Panc1 (cell line): ENCODE measurements at regions not wholly inside any gene's neighbourhood (a gene's known extent, or its start where the extent isn't known, plus 50 kb on each side); places are given as distances from the start of the nearest gene placed in this dataset.

Source experiments
- ATAC-seq: fragments of 200-7000 bp; cut with Tn5 transposase; 2 replicates; pipeline ENCODE4 v1.9.1; 2020; ENCODE audit warnings: mild to moderate bottlenecking, moderate library complexity
- BruUV-seq: library from RNA; stranded (reverse); fragments of 400-500 nt; replicated peaks from 2 replicates; lab custom pipeline; 2021; lab: Mats Ljungman, UMichigan
- CTCF ChIA-PET: fragments of 300-600 bp; sonication (Branson Sonifier 250); formaldehyde crosslinking; loops from one replicate; lab custom pipeline; 2022; ENCODE audit warnings: antibody characterized with exemption; lab: Charles Lee
- POLR2A ChIA-PET: fragments of 300-600 bp; sonication (Branson Sonifier 250); formaldehyde crosslinking; loops from one replicate; lab custom pipeline; 2022; ENCODE audit warnings: antibody characterized with exemption; lab: Charles Lee
- DNase-seq: peaks from one replicate; pipeline ENCODE4 v3.0.0-alpha.2; 2010; ENCODE audit warnings: low read depth, low spot score
- H3K27ac ChIP-seq: 2 replicates; pipeline ENCODE4 v1.5.1; 2011; ENCODE audit warnings: mild to moderate bottlenecking, low read length, inconsistent platforms
- H3K27me3 ChIP-seq: fragments of 200-500 bp; sonication (Bioruptor generic); 2 replicates; pipeline ENCODE4 v1.6.0; 2014; ENCODE audit warnings: low read length, inconsistent platforms; ENCODE audit not compliant: control insufficient read depth, insufficient read depth
- H3K36me3 ChIP-seq: fragments of 200-500 bp; sonication (Bioruptor generic); 2 replicates; pipeline ENCODE4 v1.5.1; 2014; ENCODE audit warnings: inconsistent platforms, mild to moderate bottlenecking, low read length, moderate library complexity; ENCODE audit not compliant: control insufficient read depth, insufficient read depth
- H3K4me1 ChIP-seq: 2 replicates; pipeline ENCODE4 v1.5.1; 2011; ENCODE audit warnings: inconsistent platforms, mild to moderate bottlenecking, low read length, moderate library complexity; ENCODE audit not compliant: control insufficient read depth, insufficient read depth
- H3K4me3 ChIP-seq, 2 experiments: 2 replicates each; pipeline ENCODE4 v1.5.1; 2011 to 2012; ENCODE audit warnings: low read depth in 2 of 2, low read length in 2 of 2, mild to moderate bottlenecking in 2 of 2, inconsistent platforms in 1 of 2, moderate library complexity in 1 of 2
- H3K9me3 ChIP-seq: fragments of 200-500 bp; sonication (Bioruptor generic); 2 replicates; pipeline ENCODE4 v1.5.1; 2014; ENCODE audit warnings: low read depth, mild to moderate bottlenecking, inconsistent platforms, low read length, moderate library complexity; ENCODE audit not compliant: control insufficient read depth, insufficient read depth
- CTCF ChIP-seq: fragments of 450-650 bp; IDR thresholded peaks from 2 replicates; pipeline ENCODE4 v1.5.1; 2017; ENCODE audit warnings: mild to moderate bottlenecking
- POLR2AphosphoS5 ChIP-seq: IDR thresholded peaks from 2 replicates; pipeline ENCODE4 v1.6.1; 2012; ENCODE audit warnings: mild to moderate bottlenecking, low read depth, low read length, moderate library complexity
- REST ChIP-seq, 2 experiments: IDR thresholded peaks; 2 replicates each; pipeline ENCODE4 v1.6.1; 2011 to 2012; ENCODE audit warnings: low read depth in 2 of 2, control low read depth in 1 of 2, low read length in 1 of 2, mild to moderate bottlenecking in 1 of 2, moderate library complexity in 1 of 2; ENCODE audit not compliant: insufficient read depth in 1 of 2
- SIN3A ChIP-seq: IDR thresholded peaks from 2 replicates; pipeline ENCODE4 v1.6.1; 2012; ENCODE audit warnings: low read depth, mild to moderate bottlenecking, low read length, moderate library complexity, borderline replicate concordance; ENCODE audit not compliant: insufficient read depth
- TCF7L2 ChIP-seq: IDR thresholded peaks from 2 replicates; pipeline ENCODE4 v1.6.1; 2011; ENCODE audit warnings: mild to moderate bottlenecking, low read depth, low read length, inconsistent platforms
- in situ Hi-C: cut with HindIII; loops from 2 replicates; pipeline ENCODE4 v1.10.0; 2016; ENCODE audit warnings: low sequenced_read_pairs, low pct_unique_long_range_greater_than_20kb
- intact Hi-C: fragments of 100-400 bp; cut with micrococcal nuclease; formaldehyde crosslinking; loops from one replicate; pipeline ENCODE4 v1.10.0; 2022; ENCODE audit not compliant: unreplicated experiment

- no peaks in the 10 kb centered on the region for H3K36me3 ChIP-seq
- H3K9me3 ChIP-seq: no peaks in the 10 kb centered on the region
- ATAC-seq: no peak
- H3K27me3 ChIP-seq: no peaks in the 10 kb centered on the region
- intact Hi-C loops: loop anchor here (10.0 kb wide), 1 partner anchor 1141 kb away; no protein-coding TSS in a partner anchor
- POLR2A ChIA-PET: no interaction called here
- TF ChIP-seq TCF7L2 (no peak), POLR2AphosphoS5 (no peak)
- no peak overlapping the region for H3K4me3 ChIP-seq
- CTCF ChIA-PET: no interaction called here
- no TSS peak for BruUV-seq
- no peak for DNase-seq
- no peaks in the 10 kb centered on the region for H3K4me1 ChIP-seq
- in situ Hi-C loops: no loop called here
- H3K27ac ChIP-seq: no peak overlapping the region
Observed at GRCh38 chr6:97703661-97704060, 420.6 kb upstream of the MMS22L start.

GRCh38 chr6:97705568-97705967 lies 422.6 kb upstream of the MMS22L start:
- intact Hi-C loops: loop anchor here (10.0 kb wide), 1 partner anchor 1139 kb away; no protein-coding TSS in a partner anchor
- Histone ChIP-seq H3K4me1 (no peaks in the 10 kb centered on the region), H3K36me3 (no peaks in the 10 kb centered on the region), H3K27me3 (no peaks in the 10 kb centered on the region), H3K27ac (no peak overlapping the region), H3K9me3 (no peaks in the 10 kb centered on the region), H3K4me3 (no peak overlapping the region)
- BruUV-seq: no TSS peak
- ChIA-PET POLR2A (no interaction called here), CTCF (no interaction called here)
- DNase-seq (no peak), ATAC-seq (no peak)
- TF ChIP-seq CTCF: peak; percentile 65
- no peak for TF ChIP-seq TCF7L2
- no peak for TF ChIP-seq SIN3A
- in situ Hi-C loops: no loop called here

- no TSS peak for BruUV-seq
- Histone ChIP-seq H3K9me3 (no peaks in the 10 kb centered on the region), H3K4me1 (no peaks in the 10 kb centered on the region), H3K27ac (no peak overlapping the region), H3K27me3 (no peaks in the 10 kb centered on the region), H3K4me3 (no peak overlapping the region), H3K36me3 (no peaks in the 10 kb centered on the region)
- ATAC-seq: no peak
- ChIA-PET CTCF (no interaction called here), POLR2A (no interaction called here)
- no peak for DNase-seq
- no peak for TF ChIP-seq POLR2AphosphoS5
- no peak for TF ChIP-seq CTCF
- TF ChIP-seq REST (IDR thresholded peaks at IDR 0.05; ENCODE audit: insufficient read depth in 1 of 2, low read depth in 2 of 2, low read length in 1 of 2): no peak
- TF ChIP-seq TCF7L2: no peak
- TF ChIP-seq SIN3A: no peak
- in situ Hi-C loops: no loop called here
- intact Hi-C loops: no loop called here
Observed at GRCh38 chr6:97712751-97713150, 429.7 kb upstream of the MMS22L start.
